ENCODE measurements at regions not wholly inside any gene's neighbourhood (a gene's known extent, or its start where the extent isn't known, plus 50 kb on each side); places are given as distances from the start of the nearest gene placed in this dataset.
A peak's percentile ranks its signal among the peaks of the same experiment; 100 is the strongest.
"Not testable (repeated sequence)": the region's sequence is repeated elsewhere in the genome, so short reads cannot be mapped to it uniquely, and the experiment has no call there.

- TF ChIP-seq POLR2A (IDR thresholded peaks at IDR 0.05; ENCODE audit: low read depth, low read length), result no peak
- DNase-seq (ENCODE audit: insufficient read length, low spot score) (no peak), FAIRE-seq (no peak)
Observed at GRCh38 chr13:64099994-64100393, 2684.3 kb upstream of the PCDH20 start.

- no peak for FAIRE-seq
- TF ChIP-seq POLR2A (IDR thresholded peaks at IDR 0.05; ENCODE audit: low read depth, low read length), result no peak
- no peak for DNase-seq (ENCODE audit: insufficient read length, low spot score)
Observed at GRCh38 chr13:64090311-64090710, 2674.7 kb upstream of the PCDH20 start.

- FAIRE-seq (no peak), DNase-seq (ENCODE audit: insufficient read length, low spot score) (no peak)
- TF ChIP-seq POLR2A (IDR thresholded peaks at IDR 0.05; ENCODE audit: low read depth, low read length), result no peak
Observed at GRCh38 chr13:64088491-64088890, 2672.8 kb upstream of the PCDH20 start.

GRCh38 chr13:64087624-64088023 is 2672.0 kb upstream of the PCDH20 start:
- TF ChIP-seq POLR2A (IDR thresholded peaks at IDR 0.05; ENCODE audit: low read depth, low read length), result no peak
- no peak for FAIRE-seq
- DNase-seq (ENCODE audit: insufficient read length, low spot score), result no peak

- DNase-seq (ENCODE audit: insufficient read length, low spot score) (no peak), FAIRE-seq (no peak)
- no peak for TF ChIP-seq POLR2A (IDR thresholded peaks at IDR 0.05; ENCODE audit: low read depth, low read length)
Observed at GRCh38 chr13:64083811-64084210, 2668.2 kb upstream of the PCDH20 start.

GRCh38 chr13:64083396-64083795 is 2667.7 kb upstream of the PCDH20 start:
- FAIRE-seq (peak; percentile 50), DNase-seq (ENCODE audit: insufficient read length, low spot score) (no peak)
- no peak for TF ChIP-seq POLR2A (IDR thresholded peaks at IDR 0.05; ENCODE audit: low read depth, low read length)

GRCh38 chr13:64078480-64078936 is 2662.9 kb upstream of the PCDH20 start:
- FAIRE-seq (no peak), DNase-seq (ENCODE audit: insufficient read length, low spot score) (peak; percentile 5)
- TF ChIP-seq POLR2A (IDR thresholded peaks at IDR 0.05; ENCODE audit: low read depth, low read length), result no peak

- TF ChIP-seq POLR2A (IDR thresholded peaks at IDR 0.05; ENCODE audit: low read depth, low read length), result no peak
- no peak for DNase-seq (ENCODE audit: insufficient read length, low spot score)
- FAIRE-seq, result peak; percentile 30
Observed at GRCh38 chr13:64078025-64078424, 2662.4 kb upstream of the PCDH20 start.

GRCh38 chr13:64077132-64077835 is 2661.6 kb upstream of the PCDH20 start:
- not testable (repeated sequence) for DNase-seq (ENCODE audit: insufficient read length, low spot score); FAIRE-seq

- TF ChIP-seq POLR2A (IDR thresholded peaks at IDR 0.05; ENCODE audit: low read depth, low read length), result no peak
- peak; percentile 93 for FAIRE-seq
- peak; percentile 26 for DNase-seq (ENCODE audit: insufficient read length, low spot score)
Observed at GRCh38 chr13:64075543-64076271, 2660.1 kb upstream of the PCDH20 start.

GRCh38 chr13:64074971-64075474 is 2659.4 kb upstream of the PCDH20 start:
- FAIRE-seq (peak; percentile 30), DNase-seq (ENCODE audit: insufficient read length, low spot score) (peak; percentile 9)
- TF ChIP-seq POLR2A (IDR thresholded peaks at IDR 0.05; ENCODE audit: low read depth, low read length), result no peak

GRCh38 chr13:64073203-64073602 is 2657.6 kb upstream of the PCDH20 start:
- DNase-seq (ENCODE audit: insufficient read length, low spot score) (no peak), FAIRE-seq (no peak)
- no peak for TF ChIP-seq POLR2A (IDR thresholded peaks at IDR 0.05; ENCODE audit: low read depth, low read length)

- DNase-seq (ENCODE audit: insufficient read length, low spot score) (no peak), FAIRE-seq (no peak)
- no peak for TF ChIP-seq POLR2A (IDR thresholded peaks at IDR 0.05; ENCODE audit: low read depth, low read length)
Observed at GRCh38 chr13:64071352-64071751, 2655.7 kb upstream of the PCDH20 start.

- FAIRE-seq (no peak), DNase-seq (ENCODE audit: insufficient read length, low spot score) (no peak)
- no peak for TF ChIP-seq POLR2A (IDR thresholded peaks at IDR 0.05; ENCODE audit: low read depth, low read length)
Observed at GRCh38 chr13:64069892-64070291, 2654.2 kb upstream of the PCDH20 start.

GRCh38 chr13:64066711-64067110 is 2651.1 kb upstream of the PCDH20 start:
- TF ChIP-seq POLR2A (IDR thresholded peaks at IDR 0.05; ENCODE audit: low read depth, low read length), result no peak
- DNase-seq (ENCODE audit: insufficient read length, low spot score) (no peak), FAIRE-seq (no peak)

Measured in H54 (cell line).